ENCODE measurements at regions not wholly inside any gene's neighbourhood (a gene's known extent, or its start where the extent isn't known, plus 50 kb on each side); places are given as distances from the start of the nearest gene placed in this dataset.

DNA sequence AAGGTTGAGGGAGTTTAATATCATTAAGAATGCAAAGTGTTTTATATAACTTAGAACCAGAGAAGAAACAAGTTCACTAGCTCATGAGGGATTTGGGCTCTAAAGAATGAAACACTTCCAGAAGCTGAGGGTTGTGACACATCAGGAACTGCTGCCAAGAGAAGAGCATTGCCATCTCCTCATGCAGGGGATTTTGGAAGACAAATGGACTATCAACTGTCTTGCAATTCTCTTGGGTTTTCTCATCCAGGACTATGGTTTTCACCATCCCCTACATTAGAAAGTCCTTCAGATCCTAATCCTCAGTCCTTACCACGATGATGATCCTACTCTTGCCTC lies 59.7 kb upstream of the KL start:
- no peak for TF ChIP-seq CTCF (IDR thresholded peaks at IDR 0.05)

DNA sequence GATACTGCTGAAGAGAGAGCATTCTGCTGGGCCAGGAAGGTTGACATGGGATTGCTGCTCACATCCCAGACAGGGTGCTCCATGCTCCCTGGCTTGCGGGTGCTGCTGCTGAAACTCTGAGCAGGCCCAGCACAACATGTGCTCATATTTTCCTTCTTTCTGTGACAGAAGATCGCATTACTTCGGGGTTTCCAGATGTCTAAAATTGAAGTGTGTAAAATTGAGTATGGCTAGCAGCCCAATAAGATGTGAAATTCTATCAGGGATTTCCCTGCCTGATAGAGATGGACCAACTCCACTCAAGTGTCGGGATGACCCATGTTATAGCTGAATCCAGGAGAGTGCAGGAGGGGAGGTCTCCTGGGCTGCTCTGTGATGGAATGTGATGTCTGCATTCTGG lies 55.6 kb upstream of the KL start:
- TF ChIP-seq CTCF (IDR thresholded peaks at IDR 0.05): no peak

DNA sequence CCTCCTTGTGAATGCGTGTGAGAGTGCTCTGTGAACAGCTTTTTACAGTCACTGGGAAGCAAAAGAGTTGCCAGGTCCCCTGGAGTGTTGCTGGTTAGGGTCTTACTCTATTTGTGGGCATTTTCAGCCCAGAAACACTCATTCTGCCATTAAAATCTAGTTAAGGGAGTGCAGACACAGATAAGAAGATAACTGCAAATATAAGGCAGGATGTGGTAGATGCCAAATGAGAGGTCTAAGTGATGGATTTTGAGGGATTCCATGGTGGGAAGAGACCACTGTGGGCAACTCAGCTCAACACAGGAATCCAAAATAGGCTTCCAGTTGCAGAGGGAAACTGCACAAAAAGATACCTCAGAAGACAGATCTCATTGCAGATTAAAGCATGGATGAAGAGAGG lies 54.5 kb upstream of the KL start:
- no peak for TF ChIP-seq CTCF (IDR thresholded peaks at IDR 0.05)

GRCh38 chr13:32962342-32962741 lies 53.9 kb upstream of the KL start:
- TF ChIP-seq CTCF (IDR thresholded peaks at IDR 0.05): no peak

DNA sequence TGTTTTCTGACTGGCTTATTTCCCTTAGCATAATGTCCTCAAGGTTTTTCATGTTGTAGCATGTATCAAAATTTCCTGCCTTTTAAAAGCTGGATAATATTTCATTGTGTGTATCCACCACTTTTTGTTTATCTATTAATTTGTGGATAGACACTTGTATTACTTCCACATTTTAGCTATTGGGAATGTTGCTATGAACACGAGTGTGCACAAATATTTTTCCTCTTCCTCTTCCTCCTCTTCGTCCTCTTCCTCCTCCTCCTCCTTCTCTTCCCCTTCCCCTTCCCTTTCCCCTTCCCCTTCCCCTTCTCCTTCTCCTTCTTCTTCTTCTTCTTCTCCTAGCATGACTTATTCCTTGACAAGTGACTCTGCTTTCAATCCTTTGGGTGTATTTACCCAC lies 51.2 kb upstream of the KL start:
- no peak for TF ChIP-seq CTCF (IDR thresholded peaks at IDR 0.05)
